Posterior vena cava (tissue), 2 donors: ENCODE measurements at regions not wholly inside any gene's neighbourhood (a gene's known extent, or its start where the extent isn't known, plus 50 kb on each side); places are given as distances from the start of the nearest gene placed in this dataset.

ENCODE experiments used
- DNase-seq: peaks from one replicate; pipeline ENCODE4 v3.0.0-alpha.2; 2020; ENCODE audit warnings: low spot score
- intact Hi-C, 2 donors: fragments of 100-400 bp; cut with DNase I; formaldehyde crosslinking; loops; one replicate each; pipeline versions ENCODE4 v1.14.1 to v1.14.2; 2022 to 2023
- donor health status: DM: yes; HTN: yes; CAD: no.
- donor health status: DM: yes; HTN: yes; CAD: no.

DNA sequence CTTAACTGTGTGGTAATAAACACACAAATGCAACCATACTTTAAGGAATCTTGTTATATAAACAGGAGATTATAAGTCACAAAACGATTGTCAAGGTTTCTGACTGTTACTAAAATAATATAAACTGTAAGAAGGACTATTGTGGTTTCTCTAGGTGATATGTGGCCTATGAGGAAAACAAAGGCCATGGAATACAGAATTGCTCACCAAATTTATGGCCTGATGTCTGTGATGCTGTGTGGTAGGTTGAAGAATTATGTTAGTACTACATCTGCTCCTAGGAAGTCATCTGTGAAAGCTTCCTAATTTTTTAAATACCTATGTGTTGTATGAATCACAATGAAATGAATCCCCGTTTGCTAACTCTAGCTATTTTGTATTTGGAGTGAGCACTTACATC lies 875.4 kb upstream of the MAP3K7 start:
- intact Hi-C loops, result no loop called here

DNA sequence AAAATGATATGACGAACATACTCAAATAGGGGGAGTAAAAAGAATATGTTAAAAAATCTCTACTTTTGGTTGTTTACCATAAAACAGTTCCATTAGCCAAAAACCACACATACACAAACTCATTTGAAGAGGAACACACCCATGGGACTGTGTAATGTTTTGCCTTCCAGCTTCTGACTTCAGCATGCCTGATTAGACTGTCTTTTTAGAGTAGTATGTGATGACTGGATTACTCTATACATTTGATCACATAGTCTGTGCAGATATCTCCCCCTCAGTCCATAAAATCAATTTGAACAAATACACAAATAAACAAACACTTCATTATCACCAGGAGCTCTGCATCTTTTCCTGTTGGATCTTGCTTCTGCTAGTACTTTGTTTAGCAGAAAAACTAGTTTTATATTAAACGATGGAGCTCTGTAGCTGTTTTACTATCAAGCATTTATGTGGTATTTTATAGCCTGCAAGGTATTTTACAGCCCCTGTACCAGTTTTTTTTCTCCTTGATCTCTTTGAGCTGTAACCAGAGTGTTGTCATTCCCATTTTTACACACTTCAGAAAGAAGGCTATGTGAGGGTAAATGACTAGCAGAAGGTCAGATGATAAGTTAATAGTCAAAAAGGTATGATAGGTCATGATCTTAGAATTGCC lies 866.5 kb upstream of the MAP3K7 start:
- no peak for DNase-seq
- intact Hi-C loops, result no loop called here

More for the DNA sequence above, 875.4 kb upstream of the MAP3K7 start:
- no peak for DNase-seq

DNA sequence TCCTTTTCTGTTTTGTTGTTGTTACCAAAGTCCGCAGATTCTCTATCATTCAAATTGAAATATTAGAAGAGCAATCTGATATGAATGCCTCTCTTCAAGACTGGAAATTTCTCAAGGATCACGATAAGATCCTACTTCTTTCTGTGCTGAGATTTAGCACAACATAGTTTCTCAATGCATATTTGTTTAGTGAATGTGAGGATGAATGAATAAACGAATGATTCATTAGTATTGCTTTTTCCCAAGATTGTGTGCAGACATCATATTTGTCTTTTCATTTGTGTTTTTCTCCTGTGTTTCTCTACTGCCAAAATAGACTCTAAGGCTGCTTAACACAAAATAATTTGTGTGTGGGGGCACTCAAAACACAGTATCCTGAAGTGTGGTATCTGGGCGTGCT lies 862.7 kb upstream of the MAP3K7 start:
- intact Hi-C loops, result no loop called here
- no peak for DNase-seq

DNA sequence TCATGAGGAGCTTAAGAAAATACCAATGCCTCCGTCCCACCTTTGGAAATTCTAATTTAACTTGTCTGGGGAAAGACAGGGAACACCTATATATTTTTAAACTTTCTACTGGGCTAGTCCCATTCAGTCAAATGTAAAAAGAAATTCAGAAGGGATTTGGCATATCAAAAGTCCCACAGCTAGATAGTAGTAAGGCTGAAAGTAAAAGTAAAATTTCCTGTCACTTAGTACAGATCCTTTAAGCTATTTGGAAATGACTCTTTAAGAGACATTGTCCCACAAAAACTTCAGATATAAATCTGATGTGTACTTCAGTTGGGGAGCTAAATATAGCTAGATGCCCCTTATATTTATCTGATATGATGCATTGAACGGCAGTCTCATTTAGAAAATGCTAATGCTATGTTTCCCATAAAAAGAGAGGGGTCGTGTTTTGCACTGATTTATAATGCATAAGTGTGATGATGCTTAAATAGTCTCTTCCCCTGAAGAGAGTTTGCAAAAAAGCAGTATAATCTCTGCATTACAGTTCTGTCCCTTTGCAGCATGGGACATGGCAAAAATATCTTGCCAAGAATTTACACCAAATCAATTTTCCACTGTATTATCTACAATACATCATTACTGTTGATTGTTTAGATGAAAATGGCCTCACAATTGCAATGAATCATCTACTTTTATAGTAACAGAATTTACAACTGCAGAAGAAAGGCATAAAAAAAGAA lies 860.8 kb upstream of the MAP3K7 start:
- DNase-seq, result no peak
- intact Hi-C loops, result no loop called here

DNA sequence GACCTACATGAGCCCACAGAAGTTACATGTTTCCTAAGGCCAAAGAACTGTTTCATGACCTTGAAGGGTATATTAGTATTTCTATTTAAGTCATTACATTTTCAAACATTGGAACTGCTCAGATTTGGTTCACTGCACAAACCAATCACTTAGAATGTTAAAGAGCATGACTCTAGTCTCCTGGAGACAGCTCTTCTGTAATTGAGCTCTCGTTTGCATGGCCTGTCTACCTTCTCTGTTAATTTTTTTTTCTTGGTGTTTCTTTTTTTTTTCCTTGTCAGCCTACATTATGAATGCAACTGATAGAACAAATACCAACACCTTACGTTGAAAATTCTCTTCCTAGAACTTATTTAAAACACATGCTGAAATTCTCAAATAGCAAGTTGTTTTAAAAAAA lies 860.2 kb upstream of the MAP3K7 start:
- intact Hi-C loops, result no loop called here

DNA sequence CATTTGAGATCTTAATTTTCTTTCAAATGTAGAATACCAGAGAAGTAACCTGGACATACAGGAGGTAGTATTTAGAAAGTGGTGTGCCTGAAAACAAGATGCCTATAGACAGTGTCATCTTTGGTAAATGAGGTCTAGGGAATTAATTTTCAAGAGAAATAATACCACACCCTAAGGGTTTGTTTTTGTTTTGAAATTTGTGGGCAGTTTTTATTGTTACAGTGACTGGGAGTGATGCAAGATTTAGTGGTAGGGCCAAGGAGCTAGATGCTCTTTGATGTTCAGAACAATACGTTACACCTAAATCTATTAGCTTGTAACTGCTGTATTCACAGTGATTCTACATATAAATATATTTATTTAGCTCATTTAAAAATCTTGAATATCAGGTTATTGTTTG lies 856.5 kb upstream of the MAP3K7 start:
- intact Hi-C loops, result no loop called here
- no peak for DNase-seq

More for the DNA sequence above, 860.2 kb upstream of the MAP3K7 start:
- DNase-seq, result no peak

DNA sequence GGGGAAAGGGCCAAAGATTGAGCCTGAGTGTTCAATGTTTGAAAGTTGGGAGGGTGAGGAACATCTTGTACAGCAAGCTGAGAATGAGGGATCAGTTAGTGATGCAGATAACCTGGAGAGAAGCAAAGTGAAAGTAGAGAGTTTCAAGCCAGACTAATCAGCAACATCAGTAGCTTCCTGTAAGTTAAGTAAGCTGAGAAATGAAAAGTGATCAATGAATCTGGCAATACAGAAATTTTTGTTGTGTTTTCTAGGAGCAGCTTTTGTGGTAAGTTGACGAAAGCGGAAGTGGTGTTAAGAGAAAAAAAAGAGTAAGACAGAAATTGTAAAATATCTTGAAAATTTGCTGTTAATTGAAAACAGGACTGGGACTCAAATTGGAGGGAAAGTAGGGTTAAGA lies 855.5 kb upstream of the MAP3K7 start:
- intact Hi-C loops, result no loop called here
- no peak for DNase-seq

DNA sequence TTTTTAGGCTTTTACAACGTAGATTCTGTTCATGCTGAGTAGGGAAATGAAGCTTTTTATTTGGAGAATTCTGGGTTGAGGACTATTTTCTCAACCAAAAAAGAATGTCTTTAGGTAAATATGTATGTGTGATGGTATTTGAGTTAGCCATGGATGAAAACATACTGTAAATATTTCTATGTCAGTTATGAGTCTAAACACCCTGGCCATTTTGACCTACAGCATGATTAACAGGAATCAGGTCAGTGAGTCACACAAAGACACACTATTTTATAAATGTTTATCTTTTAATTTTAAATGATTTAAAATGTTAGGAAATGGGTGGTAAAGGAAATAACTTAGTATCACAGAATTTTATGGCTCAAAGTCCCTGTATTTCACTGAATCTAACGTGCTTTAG lies 851.7 kb upstream of the MAP3K7 start:
- intact Hi-C loops, result no loop called here

DNA sequence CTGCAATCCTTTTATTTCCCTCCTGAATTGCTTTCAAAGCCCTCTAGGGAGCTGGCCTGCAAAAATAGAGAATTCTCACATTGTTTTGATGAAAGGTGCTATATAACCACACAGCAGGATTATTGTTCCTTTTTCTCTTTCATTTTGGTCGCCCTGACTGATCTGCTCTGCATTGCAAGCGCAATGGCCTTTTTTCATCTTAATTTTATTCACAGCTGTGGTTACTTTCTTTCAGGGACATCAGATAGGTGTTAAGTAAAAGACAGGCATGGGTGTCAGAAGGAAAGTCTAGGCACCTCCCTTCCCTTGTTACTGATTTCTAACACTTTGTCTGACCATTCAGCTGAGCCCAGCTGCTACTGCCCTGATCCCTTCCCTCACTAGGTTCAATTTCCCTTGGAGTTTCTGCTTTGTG lies 850.5 kb upstream of the MAP3K7 start:
- DNase-seq, result no peak
- intact Hi-C loops, result no loop called here

More for the DNA sequence above, 851.7 kb upstream of the MAP3K7 start:
- DNase-seq, result no peak

DNA sequence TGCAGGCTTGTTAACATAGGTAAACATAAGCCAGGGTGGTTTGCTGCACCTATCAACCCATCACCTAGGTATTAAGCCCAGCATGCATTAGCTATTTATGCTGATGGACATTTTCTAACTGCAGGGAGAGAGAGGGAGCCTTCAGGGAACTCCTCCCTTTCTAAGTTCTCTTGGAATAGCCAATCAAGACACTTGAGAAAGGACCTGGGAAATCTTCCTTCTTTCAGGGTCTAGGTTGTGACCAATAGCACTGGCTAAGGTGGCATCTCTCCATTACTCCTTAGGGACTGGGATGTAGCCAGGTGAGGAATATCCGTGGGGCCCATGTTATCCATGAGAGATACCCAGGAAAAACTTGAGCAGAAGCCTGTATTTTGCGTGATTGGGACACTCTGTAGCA lies 849.6 kb upstream of the MAP3K7 start:
- no peak for DNase-seq
- intact Hi-C loops, result no loop called here

DNA sequence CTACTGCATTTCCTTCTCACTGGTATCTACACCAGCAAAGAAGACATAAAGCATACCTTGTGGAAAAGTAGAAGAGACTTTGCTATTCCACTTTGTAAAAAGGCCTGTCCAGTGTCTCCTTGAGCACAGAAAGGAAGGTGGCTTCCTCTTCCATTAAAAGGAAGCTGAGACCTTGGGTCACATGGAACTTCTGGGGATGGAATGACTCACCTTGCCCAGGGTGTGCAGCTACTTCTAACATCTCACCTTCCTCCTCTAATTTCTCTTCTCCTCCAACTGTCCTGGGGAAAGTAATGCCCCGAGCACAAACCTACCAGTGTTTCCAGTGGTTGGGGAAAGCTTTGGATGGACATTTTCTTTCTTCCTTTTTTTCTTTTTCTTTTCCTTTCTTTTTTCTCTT lies 848.8 kb upstream of the MAP3K7 start:
- no peak for DNase-seq
- intact Hi-C loops, result no loop called here

DNA sequence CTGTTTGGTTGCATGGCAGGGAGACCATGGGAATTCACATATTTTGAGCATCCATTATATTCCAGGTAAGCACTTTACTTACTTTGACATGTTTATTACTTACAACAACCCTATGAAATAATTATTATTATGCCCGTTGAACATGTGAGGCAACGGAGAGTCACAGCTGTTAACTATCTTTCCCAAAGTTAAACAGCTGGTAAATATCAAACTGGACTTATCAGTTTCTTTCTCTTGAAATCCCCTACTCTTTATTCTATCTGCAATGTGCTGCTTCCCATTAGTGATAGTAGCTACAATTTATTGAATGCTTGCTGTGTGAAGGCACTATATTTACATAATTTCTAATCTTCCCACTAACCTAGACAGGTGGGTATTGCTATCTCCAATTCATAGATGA lies 847.7 kb upstream of the MAP3K7 start:
- DNase-seq, result no peak
- intact Hi-C loops, result no loop called here

DNA sequence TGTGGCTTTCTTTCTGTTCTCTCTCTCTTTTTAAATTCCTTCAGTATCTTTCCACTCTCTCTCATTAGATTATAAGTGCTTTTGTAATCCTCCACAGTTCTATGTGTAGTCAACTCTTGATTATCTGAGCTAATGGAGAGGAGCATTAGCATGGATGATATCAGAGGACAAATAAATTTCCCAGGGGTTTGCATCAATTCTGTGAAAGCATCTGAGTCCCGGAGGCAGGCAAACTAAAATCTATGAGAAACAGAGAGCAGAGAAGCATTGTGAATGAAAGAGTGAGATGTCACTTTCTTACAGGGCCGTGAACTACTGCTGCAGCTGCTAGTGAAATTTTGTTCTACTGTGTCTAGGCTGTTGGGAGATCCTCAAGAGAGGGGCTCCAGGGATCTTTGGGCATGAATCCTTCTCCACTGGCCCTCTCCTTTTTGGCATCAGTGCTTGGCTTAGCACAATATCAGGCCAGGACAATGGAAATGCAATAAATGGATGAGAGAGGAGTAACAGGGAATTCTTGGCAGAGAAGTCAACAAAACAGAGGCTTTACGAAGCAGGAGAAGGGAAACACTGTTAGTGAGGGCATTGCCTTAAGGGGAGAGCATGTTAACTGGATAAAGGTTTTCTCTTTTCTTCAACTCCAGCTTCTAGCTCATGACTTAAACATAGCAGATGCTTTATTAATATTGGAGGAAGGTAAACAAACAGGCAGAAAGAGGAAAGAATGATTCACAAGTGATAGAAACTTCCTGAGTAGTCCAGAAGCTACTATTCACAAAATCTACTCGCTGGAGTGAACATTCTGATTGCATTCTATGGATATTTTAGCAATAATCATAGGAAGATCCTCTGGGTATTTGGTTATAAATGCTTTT lies 847.0 kb upstream of the MAP3K7 start:
- DNase-seq, result no peak
- intact Hi-C loops, result no loop called here

DNA sequence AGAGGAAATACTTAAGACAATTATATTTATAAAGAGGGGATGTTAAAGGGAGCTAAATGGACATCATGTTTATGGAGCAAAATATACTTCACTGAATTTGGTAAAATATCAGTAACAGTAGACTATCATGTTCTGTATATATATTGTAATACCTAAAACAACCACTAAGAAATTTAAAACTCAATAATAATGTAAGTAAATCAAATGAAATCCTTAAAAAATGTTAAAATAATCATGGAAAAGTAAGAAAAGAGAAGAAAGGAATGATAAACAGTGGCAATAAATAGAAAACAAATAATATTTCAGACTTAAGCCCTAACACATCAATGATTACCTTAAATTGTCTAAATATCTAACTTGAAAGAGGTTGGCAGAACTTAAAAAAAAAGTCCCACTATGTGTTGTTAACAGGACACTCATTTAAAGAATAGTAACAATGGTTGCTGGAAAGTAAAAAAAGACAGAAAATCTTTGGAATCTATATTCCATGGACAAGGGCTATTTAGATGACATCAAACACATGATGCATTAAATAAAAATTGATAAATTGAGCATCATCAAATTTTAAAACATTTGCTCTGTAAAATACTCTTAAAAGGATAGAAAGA lies 842.2 kb upstream of the MAP3K7 start:
- intact Hi-C loops, result no loop called here
- no peak for DNase-seq

DNA sequence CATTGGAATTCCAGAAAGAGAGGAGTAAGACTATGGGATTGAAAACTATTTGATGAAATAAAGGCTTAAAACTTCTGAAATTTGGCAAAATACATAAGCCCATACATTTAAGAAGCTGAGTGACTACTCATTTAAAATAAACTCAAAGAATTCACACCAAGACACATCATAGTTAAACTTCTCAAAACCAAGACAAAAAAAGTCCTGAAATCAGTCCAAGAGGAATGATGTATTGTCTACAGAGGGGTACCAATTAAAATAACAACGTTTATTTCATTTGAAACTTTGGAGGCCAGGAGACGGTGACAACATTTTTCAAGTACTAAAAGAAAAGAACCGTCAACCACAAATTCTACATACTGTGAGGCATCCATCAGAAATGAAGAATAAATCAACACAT lies 841.4 kb upstream of the MAP3K7 start:
- intact Hi-C loops, result no loop called here
- DNase-seq, result no peak

DNA sequence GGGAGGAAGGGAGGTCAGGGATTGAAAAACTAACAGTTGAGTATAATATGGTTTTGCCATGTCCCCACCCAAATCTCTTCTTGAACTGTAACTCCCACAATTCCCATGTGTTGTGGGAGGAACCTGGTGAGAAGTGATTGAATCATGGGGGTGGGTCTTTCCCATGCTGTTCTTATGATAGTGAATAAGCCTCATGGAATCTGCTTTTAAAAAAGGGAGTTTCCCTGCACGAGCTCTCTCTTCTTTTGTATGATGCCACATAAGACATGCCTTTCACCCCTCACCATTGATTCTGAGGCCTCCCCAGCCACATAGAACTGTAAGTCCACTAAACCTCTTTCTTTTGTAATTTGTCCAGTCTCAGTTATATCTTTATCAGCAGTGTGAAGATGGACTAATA lies 833.4 kb upstream of the MAP3K7 start:
- intact Hi-C loops, result no loop called here
- no peak for DNase-seq

DNA sequence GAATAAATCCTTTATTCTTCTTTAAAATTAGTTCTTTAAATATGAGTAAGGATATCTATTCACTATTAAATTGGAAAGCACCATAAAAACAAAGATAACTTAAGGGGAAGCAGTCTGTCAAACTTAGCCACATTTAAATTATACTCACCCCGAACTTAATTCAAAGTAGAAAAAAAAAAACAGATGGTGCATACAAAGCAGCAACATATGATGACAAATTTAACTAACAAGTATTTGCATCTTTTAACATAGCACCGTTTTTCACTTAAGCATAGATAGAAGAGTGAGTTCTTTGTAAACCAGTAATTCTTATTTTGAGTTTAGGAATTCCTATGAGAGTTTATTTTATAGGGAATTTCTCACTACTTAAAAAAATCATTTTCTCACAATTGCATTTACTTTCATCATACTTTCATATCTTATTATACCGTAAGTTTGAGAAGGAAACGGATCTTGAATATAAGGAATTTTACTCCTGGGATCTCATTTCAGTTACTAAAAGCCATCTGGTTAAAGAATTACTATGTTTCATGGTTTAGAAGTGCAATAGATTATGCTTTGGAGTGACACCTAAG lies 828.2 kb upstream of the MAP3K7 start:
- intact Hi-C loops, result no loop called here
- no peak for DNase-seq

DNA sequence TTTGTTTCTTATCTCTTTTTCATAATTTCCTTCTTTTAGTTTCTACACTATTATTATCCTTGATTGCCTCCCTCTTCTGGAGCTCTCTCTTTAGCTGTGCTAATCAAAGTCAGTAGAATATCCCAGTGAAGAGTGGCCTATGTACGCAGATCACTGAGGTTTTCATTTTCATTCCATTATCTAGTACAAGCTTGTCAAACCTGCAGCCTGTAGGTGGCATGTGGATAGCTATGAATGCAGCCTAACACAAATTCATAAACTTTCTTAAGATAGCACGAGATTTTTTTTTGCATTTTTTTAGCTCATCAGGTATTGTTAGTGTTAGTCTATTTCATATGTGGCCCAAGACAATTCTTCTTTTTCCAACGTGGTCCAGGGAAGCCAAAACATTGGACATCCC lies 825.7 kb upstream of the MAP3K7 start:
- no peak for DNase-seq
- intact Hi-C loops, result no loop called here

DNA sequence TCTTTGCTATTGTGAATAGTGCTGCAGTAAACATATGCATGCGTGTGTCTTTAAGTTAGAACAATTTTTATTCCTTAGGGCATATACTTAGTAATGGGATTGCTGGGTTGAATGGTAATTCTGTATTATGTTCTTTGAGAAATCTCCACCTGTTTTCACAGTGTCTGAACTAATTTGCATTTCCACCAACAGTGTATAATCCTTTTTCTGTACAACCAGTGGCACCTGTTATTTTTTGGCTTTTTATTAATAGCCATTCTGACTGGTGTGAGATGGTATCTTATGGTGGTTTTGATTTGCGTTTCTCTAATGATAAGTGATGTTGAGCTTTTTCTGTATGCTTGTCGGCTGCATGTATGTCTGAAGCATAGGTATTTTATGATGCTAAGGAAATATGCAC lies 820.8 kb upstream of the MAP3K7 start:
- no peak for DNase-seq
- intact Hi-C loops, result no loop called here

DNA sequence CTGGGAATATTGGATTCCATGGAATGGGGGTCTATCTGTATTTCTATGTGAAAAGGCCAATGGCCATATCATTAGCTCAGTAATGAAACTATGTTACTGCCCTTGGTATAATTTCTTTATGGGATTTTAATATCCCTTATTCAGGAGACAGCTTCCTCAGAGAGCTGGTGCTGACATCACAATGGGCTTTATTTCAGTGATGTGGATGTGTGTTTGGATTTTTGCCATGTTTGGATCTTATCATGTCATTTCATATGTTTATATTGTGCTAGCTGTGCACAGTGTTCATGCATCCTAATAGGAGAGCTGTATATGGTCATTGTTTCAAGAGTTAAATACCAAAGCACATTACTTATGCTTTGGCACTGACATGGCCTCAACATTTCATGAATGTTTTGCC lies 806.1 kb upstream of the MAP3K7 start:
- DNase-seq, result no peak
- intact Hi-C loops, result no loop called here
